Upper lobe of left lung (tissue), 4 donors: ENCODE measurements at regions not wholly inside any gene's neighbourhood (a gene's known extent, or its start where the extent isn't known, plus 50 kb on each side); places are given as distances from the start of the nearest gene placed in this dataset.

Experiments
- CTCF ChIP-seq, 6 experiments: fragments of 450-650 bp in 4 of 6; fragments of 200-600 bp in 2 of 6; sonication (generic) in 2 of 6; IDR thresholded peaks; one replicate each; pipeline ENCODE4 v1.5.1; 2016 to 2019; ENCODE audit warnings: antibody characterized with exemption in 6 of 6
- EP300 ChIP-seq, 4 donors: sonication (generic); formaldehyde crosslinking; IDR thresholded peaks; one replicate each; pipeline ENCODE4 v1.5.1; 2017; ENCODE audit warnings: antibody characterized with exemption in 4 of 4, control low read depth in 2 of 4
- POLR2A ChIP-seq, 4 donors: fragments of 450-650 bp; IDR thresholded peaks; one replicate each; pipeline ENCODE4 v1.5.1; 2016 to 2017; ENCODE audit warnings: antibody characterized with exemption in 4 of 4, mild to moderate bottlenecking in 2 of 4
- POLR2AphosphoS5 ChIP-seq, 2 donors: sonication (generic); formaldehyde crosslinking; IDR thresholded peaks; one replicate each; pipeline ENCODE4 v1.5.1; 2017; ENCODE audit warnings: antibody characterized with exemption in 2 of 2

GRCh38 chr3:150146991-150147761 lies 176.5 kb upstream of the PFN2 start:
- TF ChIP-seq CTCF (IDR thresholded peaks at IDR 0.05) (no peak), POLR2A (IDR thresholded peaks at IDR 0.05) (no peak), POLR2AphosphoS5 (IDR thresholded peaks at IDR 0.05) (no peak), EP300 (IDR thresholded peaks at IDR 0.05) (no peak)
